Motor neuron (in vitro differentiated cells): ENCODE measurements at regions not wholly inside any gene's neighbourhood (a gene's known extent, or its start where the extent isn't known, plus 50 kb on each side); places are given as distances from the start of the nearest gene placed in this dataset.

ENCODE experiments used
- ATAC-seq, 8 experiments: fragments of 200-7000 bp; cut with Tn5 transposase; replicated peaks in 6 of 8; 2 replicates each; pipeline ENCODE4 v1.8.0; 2021; ENCODE audit warnings: mild to moderate bottlenecking in 8 of 8, moderate library complexity in 8 of 8
- H3K27ac ChIP-seq, 2 donors: fragments of 250-450 bp; sonication (Bioruptor Pico); 2 replicates each; pipeline ENCODE4 v1.9.0; 2021; ENCODE audit warnings: antibody characterized with exemption in 2 of 2, mild to moderate bottlenecking in 2 of 2, moderate library complexity in 1 of 2
- H3K4me1 ChIP-seq, 2 donors: fragments of 250-450 bp; sonication (Bioruptor Pico); replicated peaks in 1 of 2; 2 replicates each; pipeline ENCODE4 v1.6.1; 2021; ENCODE audit warnings: antibody characterized with exemption in 2 of 2, mild to moderate bottlenecking in 2 of 2, moderate library complexity in 1 of 2
- H3K4me3 ChIP-seq, 5 donors: fragments of 250-450 bp; sonication (Bioruptor Pico); 2 replicates each; pipeline ENCODE4 v1.9.0; 2021; ENCODE audit warnings: antibody characterized with exemption in 5 of 5, mild to moderate bottlenecking in 5 of 5, moderate library complexity in 4 of 5
- WGBS, 10 experiments: fragments of 450-650 bp; shearing (Covaris generic); methylation state at CpG; one replicate each; pipeline ENCODE4 v1.0.0; 2022; 5-methylcytosine and 5-hydroxymethylcytosine counted together
- in situ Hi-C, 9 experiments: fragments of 400-800 bp; cut with MboI; loops; one replicate each; pipeline ENCODE4 v1.15.0; 2021; ENCODE audit warnings: low sequenced_read_pairs in 9 of 9, low pct_unique_long_range_greater_than_20kb in 2 of 9; ENCODE audit not compliant: unreplicated experiment in 9 of 9

DNA sequence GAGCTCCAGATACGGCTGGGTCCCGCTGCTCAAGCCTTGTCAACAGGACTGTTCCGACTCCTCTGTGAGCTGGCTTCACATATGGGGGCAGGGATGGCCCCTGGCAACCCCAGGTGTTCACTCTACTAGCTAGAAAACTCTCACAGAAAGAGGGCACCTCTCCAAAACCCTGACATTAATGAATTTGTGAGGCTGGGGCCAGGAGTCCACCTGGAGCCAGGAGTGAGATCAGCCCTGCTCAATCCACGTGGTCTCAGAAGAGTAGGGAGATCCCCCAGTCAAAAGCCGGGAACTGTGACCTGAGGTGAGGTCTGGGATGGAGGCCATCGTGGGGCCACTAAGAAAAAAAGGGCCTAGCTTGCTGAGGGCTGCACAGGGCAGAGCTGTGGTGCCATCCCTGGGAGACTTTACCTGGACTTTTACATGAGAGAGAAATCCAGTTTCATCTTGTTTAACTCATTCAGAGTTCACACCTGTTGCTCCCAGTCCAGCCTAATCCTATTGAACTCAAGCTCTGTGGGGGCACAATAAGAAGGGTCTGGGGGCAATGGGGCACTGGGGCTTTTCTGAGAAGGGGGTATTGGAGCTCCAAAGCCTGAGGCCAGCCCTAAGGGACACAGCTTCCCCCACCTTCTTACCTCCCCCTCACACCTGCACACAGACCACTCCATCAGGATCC, 144.3 kb upstream of the MLN start:
- in situ Hi-C loops = no loop called here
- H3K4me1 ChIP-seq = no peaks in the 10 kb centered on the region
- no peak for ATAC-seq
- H3K4me3 ChIP-seq = no peak overlapping the region
- WGBS, 10 experiments = 30 to 86% (median 69%) methylated on average over 1 to 5 of the region's 6 CpGs; no CpG with 5 or more reads in 4 of the 10 experiments
- no peak overlapping the region for H3K27ac ChIP-seq

DNA sequence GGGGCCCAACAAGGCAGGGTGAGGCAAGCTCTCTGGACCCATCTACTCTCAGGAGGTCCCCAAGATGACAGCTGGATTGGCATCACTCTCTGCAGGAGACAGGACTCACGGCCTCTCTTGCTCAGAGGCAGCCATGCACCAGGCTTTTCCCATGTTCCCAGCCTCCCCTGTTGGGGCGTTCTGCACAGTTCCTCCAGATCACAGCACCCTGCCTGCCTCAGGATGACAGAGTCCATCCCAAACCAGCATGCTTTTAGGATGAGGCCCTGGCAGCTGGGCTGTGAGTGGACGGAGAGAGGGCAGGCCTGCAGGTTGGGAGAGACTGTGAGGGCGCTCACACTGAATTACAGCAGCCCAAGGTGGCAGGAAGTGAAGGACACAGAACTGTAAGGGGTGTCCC, 143.2 kb upstream of the MLN start:
- no peak overlapping the region for H3K4me3 ChIP-seq
- ATAC-seq = peak in 1 of 8 experiments; percentile 5
- in situ Hi-C loops = no loop called here
- no peaks in the 10 kb centered on the region for H3K4me1 ChIP-seq
- no peak overlapping the region for H3K27ac ChIP-seq
- 20 to 100% (median 67%) methylated on average over 1 to 2 of the region's 4 CpGs; no CpG with 5 or more reads in 5 of the 10 experiments for WGBS, 10 experiments

DNA sequence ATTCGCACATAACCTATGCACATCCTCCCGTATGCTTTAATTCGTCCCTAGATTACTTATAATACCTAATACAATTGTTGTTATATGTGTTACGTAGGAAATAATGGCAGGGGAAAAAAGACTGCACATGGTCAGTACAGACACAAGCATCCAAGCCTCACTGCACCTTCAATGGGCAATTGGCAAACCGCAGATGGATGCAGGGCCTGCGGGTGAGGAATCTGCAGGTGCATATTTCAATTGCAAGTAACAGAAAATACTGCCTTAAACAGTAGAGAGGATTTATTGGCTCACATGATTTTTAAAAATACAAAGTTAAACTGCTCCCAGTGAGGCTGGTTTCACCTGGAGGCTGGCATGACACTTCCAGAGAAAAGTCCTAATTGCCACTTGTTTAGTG, 142.1 kb upstream of the MLN start:
- WGBS, 10 experiments = 61 to 100% (median 83%) methylated on average over 1 to 6 of the region's 6 CpGs; no CpG with 5 or more reads in 2 of the 10 experiments
- H3K4me3 ChIP-seq = no peak overlapping the region
- in situ Hi-C loops = no loop called here
- no peaks in the 10 kb centered on the region for H3K4me1 ChIP-seq
- H3K27ac ChIP-seq = no peak overlapping the region
- no peak for ATAC-seq

DNA sequence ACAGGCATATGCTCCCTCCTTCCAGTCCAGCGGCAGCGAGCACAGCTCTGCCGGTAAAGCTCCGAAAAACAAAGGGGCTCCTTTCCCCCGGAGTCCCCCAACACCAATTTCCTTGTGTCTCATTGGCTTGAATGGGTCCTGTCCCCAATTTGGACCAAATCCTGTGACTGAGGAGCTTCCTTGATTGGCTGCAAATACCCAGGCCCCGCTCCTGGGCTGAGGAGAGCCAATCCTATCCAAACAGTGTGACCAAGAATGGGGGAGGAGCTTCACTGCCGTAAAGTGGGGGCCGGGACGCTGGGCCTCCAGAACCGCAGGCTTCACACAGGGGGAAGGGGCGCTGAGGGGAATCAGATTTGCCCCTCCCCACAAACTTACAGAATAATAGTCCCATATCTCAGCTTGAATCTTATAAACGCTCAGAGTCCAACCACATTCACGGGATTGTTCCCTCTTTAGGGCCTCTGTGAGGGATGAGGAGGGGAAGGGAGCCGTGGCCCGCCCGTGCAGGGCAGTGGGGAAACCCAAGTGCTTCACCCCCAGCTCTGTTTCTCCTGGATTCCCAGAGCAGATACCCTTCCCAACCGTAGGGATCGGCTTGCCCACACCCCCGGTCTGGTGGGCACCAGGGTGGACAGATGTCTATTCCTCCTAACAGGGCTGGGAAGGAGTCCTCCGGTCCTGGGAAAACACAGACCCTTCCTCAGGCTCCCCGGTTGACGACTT, 141.0 kb upstream of the MLN start:
- Histone ChIP-seq H3K4me1 (no peaks in the 10 kb centered on the region), H3K27ac (no peak overlapping the region), H3K4me3 (no peak overlapping the region)
- in situ Hi-C loops = no loop called here
- WGBS, 10 experiments = 49 to 100% (median 91%) methylated on average over 1 to 11 of the region's 22 CpGs
- ATAC-seq = no peak

DNA sequence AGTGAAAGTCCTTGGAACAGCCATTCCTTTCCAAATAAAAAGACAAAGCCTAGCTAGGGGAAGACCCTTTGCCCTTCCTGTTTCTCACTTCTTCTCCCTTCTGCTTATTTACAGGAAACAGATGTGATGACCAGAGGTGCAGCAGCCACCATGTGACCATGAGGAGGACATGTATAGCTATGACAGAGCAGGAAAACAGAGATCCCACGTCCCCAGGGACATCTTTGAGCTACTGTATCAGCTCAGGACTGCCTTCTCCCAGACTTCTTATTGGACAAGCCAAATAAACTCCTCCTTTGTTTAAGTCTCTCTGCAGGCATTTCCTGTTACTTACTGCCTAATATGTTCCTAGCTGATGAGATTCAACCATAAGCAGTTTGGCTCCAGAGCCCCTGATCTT, 133.1 kb upstream of the MLN start:
- peaks cover 18% of the 10 kb centered on the region in 2 donors for H3K4me1 ChIP-seq
- H3K27ac ChIP-seq = no peak overlapping the region
- WGBS, 10 experiments = 0 to 80% (median 38%) methylated on average over 1 of the region's 1 CpG; no CpG with 5 or more reads in 5 of the 10 experiments
- no peak for ATAC-seq
- H3K4me3 ChIP-seq = no peak overlapping the region
- in situ Hi-C loops = no loop called here

DNA sequence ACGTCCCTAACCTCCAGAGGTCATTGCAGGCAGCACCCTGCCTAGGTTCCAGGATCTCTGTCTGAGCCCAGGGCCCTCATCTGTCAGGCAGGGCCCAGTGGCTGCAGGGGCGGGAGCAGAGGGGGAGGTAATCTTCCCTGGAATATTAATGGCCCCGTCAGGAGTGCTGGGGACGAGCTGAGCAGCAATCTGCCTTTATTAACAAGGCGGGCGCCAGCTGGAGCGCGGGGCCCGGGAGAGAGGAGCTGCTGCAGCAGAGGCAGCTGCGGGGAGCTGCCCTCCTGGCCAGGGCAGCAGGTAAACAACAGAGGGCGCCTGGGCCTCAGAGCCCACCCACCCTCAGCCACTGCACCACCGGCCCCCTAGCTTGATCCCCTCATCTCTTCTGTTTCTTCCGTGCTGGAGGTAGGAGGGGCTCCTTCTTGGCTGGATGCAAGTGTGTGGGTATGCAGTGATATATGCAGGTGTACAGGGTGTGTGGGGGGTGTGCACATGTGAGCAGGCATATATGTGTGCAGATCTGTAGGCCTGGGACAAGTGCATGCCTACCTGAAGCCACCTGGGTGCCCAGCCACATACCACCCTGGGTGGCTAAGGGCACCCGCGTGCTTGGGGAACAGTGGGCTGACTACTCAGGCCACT, 131.8 kb upstream of the MLN start:
- Histone ChIP-seq H3K27ac (peak overlapping the region in 1 of 2 donors; percentile 3), H3K4me3 (no peak overlapping the region), H3K4me1 (peaks cover 18% of the 10 kb centered on the region in 2 donors)
- peak in 5 of 8 experiments; percentile 96 to 98 (median 97) for ATAC-seq
- 0 to 17% (median 0%) methylated on average over 1 to 7 of the region's 15 CpGs; no CpG with 5 or more reads in 5 of the 10 experiments for WGBS, 10 experiments
- in situ Hi-C loops = no loop called here

DNA sequence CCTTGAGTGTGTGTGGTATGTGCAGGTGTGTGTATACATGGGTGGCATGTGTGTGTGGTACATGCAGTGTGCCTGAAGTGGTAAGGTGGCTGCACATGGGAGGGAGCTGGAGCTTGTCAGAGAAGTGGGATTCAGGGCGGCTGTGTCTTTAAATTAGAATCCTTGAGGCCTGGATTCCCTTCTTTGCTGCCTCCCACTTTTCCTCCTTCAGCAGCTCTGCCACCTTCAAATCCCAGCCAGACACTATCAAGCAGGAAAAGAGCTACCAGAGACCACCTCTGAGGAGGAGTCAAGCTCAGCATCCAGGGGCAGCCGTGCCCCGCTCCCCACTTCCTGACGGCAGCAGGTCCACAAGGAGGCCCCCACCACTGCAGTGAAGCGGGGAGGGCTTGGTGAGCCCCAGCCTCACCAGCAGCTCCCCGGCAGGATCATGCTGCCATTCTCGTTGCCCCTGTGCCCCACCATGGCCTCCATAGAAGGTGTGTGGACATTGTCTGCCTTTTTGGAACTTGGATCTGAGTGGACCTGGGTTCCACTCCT, 131.0 kb upstream of the MLN start:
- WGBS, 10 experiments = 0 to 79% (median 72%) methylated on average over 1 to 5 of the region's 7 CpGs; no CpG with 5 or more reads in 5 of the 10 experiments

DNA sequence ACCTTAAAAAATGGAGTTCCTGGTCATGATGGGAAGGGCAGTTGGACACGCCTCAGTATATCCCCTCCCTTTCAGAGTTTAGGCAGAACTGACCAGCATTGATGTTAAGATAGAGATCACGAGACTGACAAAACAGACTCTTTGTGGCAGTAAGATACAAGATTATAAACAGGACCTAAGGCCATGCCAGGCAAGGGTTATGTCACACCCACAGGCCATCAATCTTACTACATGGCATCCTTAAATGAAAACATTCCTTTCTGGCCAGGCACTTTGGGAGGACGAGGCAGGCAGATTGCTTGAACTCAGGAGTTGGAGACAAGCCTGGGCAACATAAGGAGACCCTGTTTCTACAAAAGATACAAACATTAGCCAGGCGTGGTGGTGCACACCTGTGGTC, 129.3 kb upstream of the MLN start:
- H3K4me1 ChIP-seq = peaks cover 18 to 21% of the 10 kb centered on the region in 2 donors
- ATAC-seq = no peak
- in situ Hi-C loops = no loop called here
- WGBS, 10 experiments = 0 to 83% (median 65%) methylated on average over 1 to 3 of the region's 4 CpGs; no CpG with 5 or more reads in 3 of the 10 experiments
- no peak overlapping the region for H3K4me3 ChIP-seq
- H3K27ac ChIP-seq = no peak overlapping the region

More for the DNA sequence above, 131.0 kb upstream of the MLN start:
- Histone ChIP-seq H3K4me3 (no peak overlapping the region), H3K4me1 (peaks cover 18 to 21% of the 10 kb centered on the region in 2 donors), H3K27ac (no peak overlapping the region)
- ATAC-seq = no peak
- in situ Hi-C loops = no loop called here

DNA sequence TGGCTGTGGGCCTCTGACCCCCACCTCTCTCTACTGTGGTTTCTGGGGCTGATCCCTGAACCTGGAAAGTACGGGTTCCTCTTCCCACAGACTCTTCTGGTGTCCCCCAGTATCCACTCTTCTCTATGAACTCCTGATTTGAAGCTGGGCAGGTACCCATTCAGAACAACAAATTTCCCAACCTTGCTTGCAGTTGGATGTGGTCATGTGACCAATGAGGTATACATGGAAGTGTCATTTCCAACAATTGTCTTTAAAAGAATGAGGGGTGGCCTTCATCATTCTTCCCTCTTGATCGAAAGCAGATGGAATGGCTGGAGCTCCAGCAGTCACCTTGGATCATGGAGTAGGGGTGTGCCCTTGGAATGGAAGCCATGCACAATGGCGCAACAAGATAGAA, 128.0 kb upstream of the MLN start:
- Histone ChIP-seq H3K4me3 (no peak overlapping the region), H3K4me1 (peaks cover 18 to 21% of the 10 kb centered on the region in 2 donors), H3K27ac (no peak overlapping the region)
- in situ Hi-C loops = no loop called here
- 80 to 100% methylated on average over 1 of the region's 3 CpGs; no CpG with 5 or more reads in 8 of the 10 experiments for WGBS, 10 experiments
- ATAC-seq = no peak

DNA sequence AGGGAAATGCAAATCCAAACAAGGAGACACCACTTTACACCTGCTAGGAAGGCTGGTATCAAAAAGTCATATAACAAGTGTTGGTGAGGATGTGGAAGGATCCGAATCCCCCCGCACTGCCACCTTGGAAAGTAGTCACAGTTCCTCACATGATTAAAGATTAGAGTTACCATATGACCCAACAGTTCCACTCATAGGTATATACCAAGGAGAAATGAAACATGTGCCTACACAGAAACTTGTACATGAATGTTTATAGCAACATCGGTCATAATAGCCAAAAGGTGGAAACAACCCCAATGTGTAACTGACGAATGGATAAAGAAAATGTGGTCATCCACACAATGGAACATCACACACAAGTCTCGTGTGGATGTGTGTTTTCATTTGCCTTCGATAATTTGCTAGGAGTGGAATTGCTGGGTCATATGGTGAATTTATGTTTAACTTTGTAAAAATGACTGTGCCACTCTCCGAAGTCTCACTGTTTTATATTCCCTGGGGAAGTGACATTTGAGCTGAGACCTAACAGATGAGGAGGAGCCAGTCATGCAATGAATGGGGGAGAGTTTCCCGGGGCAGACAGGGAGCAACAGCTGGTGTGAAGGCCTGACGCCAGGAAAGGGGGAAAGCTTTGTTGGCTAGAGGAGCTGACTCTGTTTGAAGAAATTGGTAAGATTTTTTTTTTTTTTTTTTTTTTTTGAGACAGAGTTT, 125.9 kb upstream of the MLN start:
- H3K4me1 ChIP-seq = peaks cover 3 to 10% of the 10 kb centered on the region in 2 donors
- H3K27ac ChIP-seq = no peak overlapping the region
- ATAC-seq = peak in 2 of 8 experiments; percentile 29 to 37
- in situ Hi-C loops = no loop called here
- 36 to 95% (median 63%) methylated on average over 2 to 8 of the region's 9 CpGs for WGBS, 10 experiments
- no peak overlapping the region for H3K4me3 ChIP-seq

DNA sequence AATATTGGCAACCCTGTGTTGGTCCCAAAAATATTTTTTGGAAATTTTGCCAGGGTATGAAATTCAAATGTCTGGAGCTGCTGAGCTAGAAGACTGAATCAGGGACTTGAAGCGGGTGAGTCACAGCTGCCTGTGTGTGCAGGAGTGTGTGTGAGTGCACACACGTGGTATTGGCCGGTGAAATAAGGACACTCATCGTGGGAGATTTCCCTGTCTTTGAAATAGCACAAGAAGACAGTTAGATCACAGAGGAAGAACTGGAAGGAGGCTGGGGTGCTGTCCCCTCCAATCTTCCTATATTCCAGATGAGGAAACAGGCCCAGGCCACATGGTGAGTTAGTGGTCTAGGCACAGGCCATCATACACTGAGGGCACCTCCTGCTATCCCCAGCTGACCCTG, 123.8 kb upstream of the MLN start:
- WGBS, 10 experiments = 4 to 100% (median 60%) methylated on average over 1 to 4 of the region's 4 CpGs; no CpG with 5 or more reads in 3 of the 10 experiments
- Histone ChIP-seq H3K4me1 (peaks cover 2 to 15% of the 10 kb centered on the region in 2 donors), H3K27ac (no peak overlapping the region), H3K4me3 (no peak overlapping the region)
- peak in 4 of 8 experiments; percentile 17 to 94 (median 57) for ATAC-seq
- in situ Hi-C loops = no loop called here

DNA sequence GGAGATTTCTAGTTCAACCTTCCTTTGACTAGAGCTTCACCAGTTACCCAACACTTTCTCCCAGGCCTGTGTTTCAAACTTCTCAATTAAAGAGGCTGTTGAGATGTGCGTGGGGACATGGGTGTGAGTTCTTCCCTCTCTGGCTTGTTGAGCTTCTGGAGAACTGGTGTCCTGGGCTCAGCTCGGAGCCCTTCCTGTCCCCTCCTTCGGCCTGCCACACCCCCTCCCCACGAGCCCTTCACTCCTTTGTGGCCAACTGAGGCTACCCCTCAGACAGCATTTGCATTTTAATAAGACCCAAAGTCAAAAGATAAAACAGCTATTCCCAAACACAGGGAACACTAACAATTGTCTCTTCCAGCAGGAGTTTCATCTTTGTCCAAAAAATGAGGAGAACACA, 123.3 kb upstream of the MLN start:
- in situ Hi-C loops = no loop called here
- no peak overlapping the region for H3K4me3 ChIP-seq
- ATAC-seq = no peak
- 0 to 85% (median 23%) methylated on average over 1 to 4 of the region's 4 CpGs; no CpG with 5 or more reads in 4 of the 10 experiments for WGBS, 10 experiments
- H3K4me1 ChIP-seq = peaks cover 7 to 19% of the 10 kb centered on the region in 2 donors
- no peak overlapping the region for H3K27ac ChIP-seq
